HG03097 (cell line): ENCODE measurements at regions not wholly inside any gene's neighbourhood (a gene's known extent, or its start where the extent isn't known, plus 50 kb on each side); places are given as distances from the start of the nearest gene placed in this dataset.

Experiments used
- ATAC-seq: cut with Tn5 transposase; IDR thresholded peaks from one replicate; pipeline ENCODE4 v1.9.1; 2021; ENCODE audit not compliant: unreplicated experiment, low FRiP score

- no peak for ATAC-seq
Measured at GRCh38 chr22:47396105-47396504, 633.7 kb downstream of the TBC1D22A start.

GRCh38 chr22:47395481-47395880, 633.0 kb downstream of the TBC1D22A start:
- ATAC-seq = no peak

- no peak for ATAC-seq
Measured at GRCh38 chr22:47394504-47395440, 632.3 kb downstream of the TBC1D22A start.

- ATAC-seq = no peak
Measured at GRCh38 chr22:47393191-47393590, 630.7 kb downstream of the TBC1D22A start.

- no peak for ATAC-seq
Measured at GRCh38 chr22:47392729-47393128, 630.3 kb downstream of the TBC1D22A start.

GRCh38 chr22:47392054-47392347, 629.6 kb downstream of the TBC1D22A start:
- no peak for ATAC-seq

GRCh38 chr22:47391169-47392053, 629.0 kb downstream of the TBC1D22A start:
- no peak for ATAC-seq

- ATAC-seq = no peak
Measured at GRCh38 chr22:47390026-47390970, 627.8 kb downstream of the TBC1D22A start.

GRCh38 chr22:47389201-47389600, 626.8 kb downstream of the TBC1D22A start:
- no peak for ATAC-seq

GRCh38 chr22:47388778-47389177, 626.3 kb downstream of the TBC1D22A start:
- ATAC-seq = no peak

- no peak for ATAC-seq
Measured at GRCh38 chr22:47388331-47388730, 625.9 kb downstream of the TBC1D22A start.

- no peak for ATAC-seq
Measured at GRCh38 chr22:47386812-47387510, 624.5 kb downstream of the TBC1D22A start.

GRCh38 chr22:47384977-47385376, 622.5 kb downstream of the TBC1D22A start:
- no peak for ATAC-seq

- no peak for ATAC-seq
Measured at GRCh38 chr22:47382164-47382890, 619.9 kb downstream of the TBC1D22A start.

GRCh38 chr22:47381240-47381639, 618.8 kb downstream of the TBC1D22A start:
- no peak for ATAC-seq

- no peak for ATAC-seq
Measured at GRCh38 chr22:47380692-47381091, 618.2 kb downstream of the TBC1D22A start.

- no peak for ATAC-seq
Measured at GRCh38 chr22:47379037-47379436, 616.6 kb downstream of the TBC1D22A start.

- no peak for ATAC-seq
Measured at GRCh38 chr22:47377926-47378560, 615.6 kb downstream of the TBC1D22A start.
